Uterus (tissue), 2 donors: ENCODE measurements at regions not wholly inside any gene's neighbourhood (a gene's known extent, or its start where the extent isn't known, plus 50 kb on each side); places are given as distances from the start of the nearest gene placed in this dataset.

ENCODE experiments used
- CTCF ChIP-seq, 4 experiments: fragments of 200-600 bp in 2 of 4; fragments of 450-650 bp in 2 of 4; sonication (generic) in 2 of 4; IDR thresholded peaks; one replicate each; pipeline ENCODE4 v1.5.1; 2016 to 2019; ENCODE audit warnings: antibody characterized with exemption in 4 of 4, mild to moderate bottlenecking in 2 of 4, moderate library complexity in 1 of 4
- POLR2A ChIP-seq, 2 donors: fragments of 450-650 bp; IDR thresholded peaks; one replicate each; pipeline ENCODE4 v1.6.1; 2016; ENCODE audit warnings: antibody characterized with exemption in 2 of 2, mild to moderate bottlenecking in 1 of 2, moderate library complexity in 1 of 2

- TF ChIP-seq CTCF (IDR thresholded peaks at IDR 0.05) (no peak), POLR2A (IDR thresholded peaks at IDR 0.05) (no peak)
These were observed 745.5 kb downstream of the TMTC2 start for GRCh38 chr12:83432176-83432719.
